Erythroblast (primary cell): ENCODE measurements at regions not wholly inside any gene's neighbourhood (a gene's known extent, or its start where the extent isn't known, plus 50 kb on each side); places are given as distances from the start of the nearest gene placed in this dataset.
A peak's percentile ranks its signal among the peaks of the same experiment; 100 is the strongest.

ENCODE experiments used
- DNase-seq, 2 experiments: peaks; one replicate each; lab custom pipeline; 2025; lab: John Stamatoyannopoulos, UW
- GATA1 ChIP-seq: IDR thresholded peaks from 2 replicates; pipeline ENCODE4 v1.6.1; 2011; ENCODE audit warnings: low read depth, mild to moderate bottlenecking, control low read depth, low read length, moderate library complexity
- POLR2A ChIP-seq: IDR thresholded peaks from 2 replicates; pipeline ENCODE4 v1.6.1; 2011; ENCODE audit warnings: mild to moderate bottlenecking, low read length

DNA sequence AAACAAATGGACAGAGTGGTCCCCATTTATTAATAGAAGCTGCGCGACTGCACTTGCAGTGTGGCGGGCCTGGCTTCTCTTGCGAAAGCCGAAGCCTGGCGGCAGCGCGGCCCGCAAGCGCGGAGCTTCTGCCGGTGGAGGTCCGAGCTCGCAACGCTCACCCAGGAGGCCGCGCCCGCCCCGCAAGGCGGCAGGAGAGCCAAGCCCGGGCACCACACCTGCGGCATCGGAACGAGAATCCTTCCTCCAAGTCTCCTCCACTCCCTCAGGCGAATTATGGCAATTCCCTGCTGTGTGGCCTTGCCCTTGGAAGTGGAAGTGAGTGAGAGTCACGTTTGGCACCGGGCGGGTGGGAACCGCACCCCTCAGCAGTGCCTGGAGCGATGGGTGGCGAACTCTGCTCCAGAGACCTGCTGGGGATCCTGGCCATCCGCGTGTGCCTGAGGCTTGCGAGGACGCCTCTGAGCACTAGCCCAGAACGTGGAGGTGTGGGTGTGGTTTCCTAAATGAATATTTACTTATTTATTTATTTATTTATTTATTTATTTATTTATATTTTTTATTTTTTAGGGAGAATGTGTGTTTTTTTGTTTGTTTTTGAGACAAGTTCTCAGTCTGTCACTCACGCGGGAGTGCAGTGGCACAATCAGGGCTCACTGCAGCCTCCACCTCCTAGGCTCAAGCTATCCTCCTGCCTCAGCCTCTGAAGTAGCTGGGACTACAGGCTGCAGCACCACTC lies 133.7 kb upstream of the UBE2E1 start:
- no peak for DNase-seq
- TF ChIP-seq GATA1: no peak

DNA sequence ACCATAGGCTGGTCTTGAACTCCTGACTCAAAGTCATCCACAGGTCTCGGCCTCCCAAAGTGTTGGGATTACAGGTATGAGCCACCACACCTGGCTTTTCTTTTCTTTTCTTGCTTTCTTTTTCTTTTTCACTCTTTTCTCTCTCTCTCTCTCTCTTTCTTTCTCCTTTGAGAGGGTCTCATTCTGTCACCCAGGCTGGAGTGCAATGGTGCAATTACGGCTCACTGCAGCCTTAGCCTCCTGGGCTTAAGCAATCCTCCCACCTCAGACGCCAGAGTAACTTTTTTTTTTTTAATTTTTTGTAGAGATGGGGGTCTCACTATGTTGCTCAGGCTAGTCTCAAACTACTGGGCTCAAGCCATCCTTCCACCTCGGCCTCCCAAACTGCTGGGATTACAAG lies 133.1 kb upstream of the UBE2E1 start:
- TF ChIP-seq POLR2A (no peak), GATA1 (no peak)
- DNase-seq: no peak

- no peak for DNase-seq
- TF ChIP-seq GATA1: no peak
- TF ChIP-seq POLR2A: no peak
These were observed 130.7 kb upstream of the UBE2E1 start for GRCh38 chr3:23675010-23675409.

- no peak for DNase-seq
These were observed 129.7 kb upstream of the UBE2E1 start for GRCh38 chr3:23676093-23676492.

DNA sequence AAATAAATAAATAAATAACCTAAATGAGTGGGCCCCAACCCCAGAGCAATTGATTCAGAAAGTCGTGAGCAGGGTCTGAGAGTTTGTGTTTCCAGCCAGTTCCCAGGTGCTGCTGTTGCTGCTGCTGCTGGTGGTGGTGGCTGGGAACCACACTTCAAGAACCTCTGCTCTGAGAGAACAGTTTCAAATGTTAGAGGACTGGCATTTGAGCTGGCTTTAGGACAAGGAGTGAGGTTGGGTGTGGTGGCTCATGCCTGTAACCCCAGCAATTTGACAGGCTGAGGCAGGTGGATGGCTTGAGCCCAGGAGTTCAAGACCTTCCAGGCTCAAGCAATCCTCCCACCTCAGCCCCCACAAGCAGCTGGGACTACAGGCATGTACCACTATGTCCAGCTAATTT lies 123.1 kb upstream of the UBE2E1 start:
- TF ChIP-seq GATA1: no peak
- TF ChIP-seq POLR2A: no peak
- DNase-seq: no peak

More at GRCh38 chr3:23676093-23676492, 129.7 kb upstream of the UBE2E1 start:
- no peak for TF ChIP-seq GATA1
- TF ChIP-seq POLR2A: no peak

DNA sequence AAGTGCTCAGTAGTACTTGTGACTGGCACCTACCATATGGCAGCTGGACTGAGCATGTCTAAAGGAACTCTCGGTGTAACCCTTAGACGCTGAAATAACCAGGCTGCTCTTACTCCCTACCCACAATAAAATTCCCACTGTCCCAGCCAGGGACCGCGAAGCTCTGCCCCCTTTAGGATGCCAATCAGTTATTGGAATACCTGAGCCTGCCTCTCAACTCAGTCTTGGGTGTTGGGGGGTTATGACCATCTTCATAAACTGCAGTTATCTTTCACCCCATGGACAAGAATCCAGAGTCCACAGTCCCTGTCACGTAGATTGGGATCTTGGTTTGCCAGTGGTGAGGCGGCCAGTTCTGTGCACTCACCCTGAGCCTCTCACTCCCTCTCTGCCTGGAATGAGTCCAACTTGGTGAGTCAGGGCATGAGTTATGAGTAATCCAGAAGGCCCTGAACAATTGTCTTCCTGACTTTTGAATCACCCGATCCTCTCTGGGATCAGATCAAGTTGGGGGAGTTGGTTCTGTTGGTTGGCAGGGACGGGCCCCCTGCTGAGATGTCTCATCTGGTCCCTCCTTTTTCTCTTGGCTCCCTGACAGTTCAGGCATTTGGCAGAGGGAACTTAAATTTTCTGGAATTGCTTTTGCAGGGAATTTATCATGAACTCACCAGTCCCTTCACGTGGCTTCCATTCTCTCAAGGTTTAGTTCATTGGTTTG lies 120.1 kb upstream of the UBE2E1 start:
- TF ChIP-seq POLR2A: no peak
- TF ChIP-seq GATA1: no peak
- peak; percentile 42 to 66 for DNase-seq

- no peak for DNase-seq
- TF ChIP-seq POLR2A (no peak), GATA1 (no peak)
These were observed 119.2 kb upstream of the UBE2E1 start for GRCh38 chr3:23686519-23686918.

- TF ChIP-seq POLR2A: no peak
- no peak for TF ChIP-seq GATA1
- DNase-seq: no peak
These were observed 114.3 kb upstream of the UBE2E1 start for GRCh38 chr3:23691357-23691895.

- TF ChIP-seq GATA1 (no peak), POLR2A (no peak)
- no peak for DNase-seq
These were observed 108.9 kb upstream of the UBE2E1 start for GRCh38 chr3:23696842-23697241.

GRCh38 chr3:23697416-23697815 lies 108.3 kb upstream of the UBE2E1 start:
- TF ChIP-seq GATA1: no peak
- TF ChIP-seq POLR2A: no peak
- no peak for DNase-seq

DNA sequence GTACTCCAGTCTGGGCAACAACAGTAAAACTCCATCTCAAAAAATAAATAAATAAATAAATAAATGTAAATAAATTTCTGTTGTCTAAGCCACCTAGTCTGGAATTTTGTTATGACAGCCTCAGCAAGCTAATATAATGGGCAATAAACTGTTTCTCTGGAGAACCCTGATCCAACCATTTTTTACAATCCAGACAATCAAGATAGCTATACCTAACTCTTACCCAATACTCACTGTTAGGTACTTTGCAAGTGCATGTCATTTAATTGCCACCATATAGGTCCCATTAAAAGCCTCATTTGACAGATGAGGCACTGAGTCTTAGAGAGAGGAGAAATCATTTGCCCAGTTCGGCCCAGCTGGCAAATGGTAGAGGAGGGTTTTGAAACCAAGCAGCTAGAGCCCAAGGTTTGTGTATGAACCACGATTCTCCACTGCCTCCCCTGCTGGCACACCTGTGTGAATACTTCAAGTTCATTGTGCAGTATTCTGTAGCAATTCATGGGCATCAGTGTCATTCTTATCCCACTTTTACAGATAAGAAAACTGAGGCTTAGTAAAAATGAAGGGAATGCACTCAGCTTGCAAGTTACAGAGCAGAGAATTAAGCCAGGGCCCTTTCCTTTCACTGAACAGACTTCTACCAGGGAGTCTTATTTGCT lies 107.0 kb upstream of the UBE2E1 start:
- DNase-seq: no peak
- TF ChIP-seq GATA1 (no peak), POLR2A (no peak)

- DNase-seq: no peak
- no peak for TF ChIP-seq POLR2A
- TF ChIP-seq GATA1: no peak
These were observed 105.1 kb upstream of the UBE2E1 start for GRCh38 chr3:23700616-23701015.

GRCh38 chr3:23701716-23702597 lies 103.8 kb upstream of the UBE2E1 start:
- no peak for TF ChIP-seq POLR2A

More at GRCh38 chr3:23701716-23702597, 103.8 kb upstream of the UBE2E1 start:
- DNase-seq: no peak
